Lung (tissue), 11 donors: ENCODE measurements at regions not wholly inside any gene's neighbourhood (a gene's known extent, or its start where the extent isn't known, plus 50 kb on each side); places are given as distances from the start of the nearest gene placed in this dataset.

ENCODE experiments used
- ATAC-seq: fragments of 200-7000 bp; cut with Tn5 transposase; one replicate; pipeline ENCODE4 v1.9.1; 2020; ENCODE audit warnings: moderate number of reproducible peaks; ENCODE audit not compliant: insufficient read depth, low FRiP score
- DNase-seq, 3 donors: peaks; one replicate each; pipeline ENCODE4 v3.0.0-alpha.2; 2013 to 2017
- H3K27ac ChIP-seq, 2 donors: one replicate each; pipeline ENCODE4 v1.5.1; 2013; ENCODE audit warnings: mild to moderate bottlenecking in 2 of 2, moderate library complexity in 2 of 2, control low read depth in 1 of 2, inconsistent platforms in 1 of 2, low read depth in 1 of 2, low read length in 1 of 2
- H3K27me3 ChIP-seq, 3 donors: one replicate each; pipeline ENCODE4 v1.5.1; 2013; ENCODE audit warnings: low read length in 2 of 3; ENCODE audit not compliant: control insufficient read depth in 3 of 3, insufficient read depth in 3 of 3
- H3K36me3 ChIP-seq, 4 donors: one replicate each; pipeline ENCODE4 v1.5.1; 2013; ENCODE audit warnings: low read length in 4 of 4, mild to moderate bottlenecking in 1 of 4, moderate library complexity in 1 of 4; ENCODE audit not compliant: control insufficient read depth in 4 of 4, insufficient read depth in 4 of 4
- H3K4me1 ChIP-seq, 5 donors: one replicate each; pipeline ENCODE4 v1.5.1; 2013; ENCODE audit warnings: low read length in 5 of 5, mild to moderate bottlenecking in 2 of 5, moderate library complexity in 1 of 5; ENCODE audit not compliant: control insufficient read depth in 5 of 5, insufficient read depth in 5 of 5
- H3K4me3 ChIP-seq: one replicate; pipeline ENCODE4 v1.5.1; 2013; ENCODE audit warnings: mild to moderate bottlenecking, control low read depth, moderate library complexity
- H3K9ac ChIP-seq, 2 donors: one replicate each; pipeline ENCODE4 v1.5.1; 2013; ENCODE audit warnings: low read length in 2 of 2, control low read depth in 1 of 2; ENCODE audit not compliant: insufficient read depth in 1 of 2
- H3K9me3 ChIP-seq, 4 donors: one replicate each; pipeline ENCODE4 v1.5.1; 2013; ENCODE audit warnings: low read length in 3 of 4, mild to moderate bottlenecking in 1 of 4, moderate library complexity in 1 of 4; ENCODE audit not compliant: control insufficient read depth in 4 of 4, insufficient read depth in 3 of 4
- WGBS, 2 donors: extraction: QIAGEN DNeasy Blood & Tissue Kit; methylation state at CpG; one replicate each; pipeline ENCODE4 v1.1.7; 2013; 5-methylcytosine and 5-hydroxymethylcytosine counted together
- TF ChIP-seq, protein P1 (sequence below): IDR thresholded peaks from 2 replicates; pipeline ENCODE4 v1.5.1; 2012; ENCODE audit warnings: mild to moderate bottlenecking; ENCODE audit errors: control extremely low read depth, extremely low read depth
- donor health status: control.
- donor health status: control.
- donor health status: Bipolar disorder and iron deficiency.
- donor health status: healthy.
- donor health status: DM: yes; HTN: yes; CAD: no.

DNA sequence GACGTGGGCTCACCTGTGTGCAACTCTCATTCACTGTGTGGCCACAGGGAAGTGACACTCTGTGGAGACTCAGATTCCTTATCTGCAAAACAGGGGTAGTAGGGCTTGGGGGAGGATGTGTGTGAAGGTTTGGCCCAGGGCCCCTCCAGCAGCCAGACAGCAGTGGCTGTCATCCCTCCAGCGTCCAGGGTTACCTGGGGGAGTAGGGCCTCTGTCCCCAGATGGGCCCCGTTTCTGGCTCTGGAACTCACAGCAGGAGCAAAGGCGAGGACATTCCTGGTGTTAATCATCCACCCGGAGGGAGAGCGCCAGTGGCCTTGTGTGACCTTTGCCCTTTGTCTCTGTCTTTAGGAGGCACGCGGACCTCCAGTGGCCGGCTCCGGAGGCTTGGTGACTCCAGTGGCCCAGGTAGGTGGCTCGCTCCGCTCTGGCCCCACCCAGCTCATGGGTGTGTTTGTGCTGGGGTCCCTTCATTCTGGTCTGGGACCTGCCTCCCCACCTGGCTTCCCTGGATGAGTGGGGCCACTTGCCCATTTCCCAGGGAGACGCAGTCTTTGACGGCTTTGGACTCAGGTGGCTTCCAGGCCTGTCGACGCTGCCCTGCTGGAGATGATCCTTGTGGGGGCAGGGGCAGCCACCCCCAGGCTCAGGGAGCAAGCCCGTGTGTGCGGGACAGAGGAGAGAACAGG, 166.2 kb downstream of the SEC14L1 start:
- Histone ChIP-seq H3K4me1 (peaks cover 0 to 20% (median 2%) of the 10 kb centered on the region in 5 donors), H3K27me3 (no peaks in the 10 kb centered on the region), H3K9me3 (no peaks in the 10 kb centered on the region), H3K36me3 (no peaks in the 10 kb centered on the region), H3K4me3 (no peak overlapping the region), H3K27ac (no peak overlapping the region), H3K9ac (no peak overlapping the region)
- WGBS, 2 donors, result 93 to 95% methylated on average over 18 of the region's 18 CpGs
- no peak for ATAC-seq
- DNase-seq, result no peak
- TF ChIP-seq, protein P1, sequence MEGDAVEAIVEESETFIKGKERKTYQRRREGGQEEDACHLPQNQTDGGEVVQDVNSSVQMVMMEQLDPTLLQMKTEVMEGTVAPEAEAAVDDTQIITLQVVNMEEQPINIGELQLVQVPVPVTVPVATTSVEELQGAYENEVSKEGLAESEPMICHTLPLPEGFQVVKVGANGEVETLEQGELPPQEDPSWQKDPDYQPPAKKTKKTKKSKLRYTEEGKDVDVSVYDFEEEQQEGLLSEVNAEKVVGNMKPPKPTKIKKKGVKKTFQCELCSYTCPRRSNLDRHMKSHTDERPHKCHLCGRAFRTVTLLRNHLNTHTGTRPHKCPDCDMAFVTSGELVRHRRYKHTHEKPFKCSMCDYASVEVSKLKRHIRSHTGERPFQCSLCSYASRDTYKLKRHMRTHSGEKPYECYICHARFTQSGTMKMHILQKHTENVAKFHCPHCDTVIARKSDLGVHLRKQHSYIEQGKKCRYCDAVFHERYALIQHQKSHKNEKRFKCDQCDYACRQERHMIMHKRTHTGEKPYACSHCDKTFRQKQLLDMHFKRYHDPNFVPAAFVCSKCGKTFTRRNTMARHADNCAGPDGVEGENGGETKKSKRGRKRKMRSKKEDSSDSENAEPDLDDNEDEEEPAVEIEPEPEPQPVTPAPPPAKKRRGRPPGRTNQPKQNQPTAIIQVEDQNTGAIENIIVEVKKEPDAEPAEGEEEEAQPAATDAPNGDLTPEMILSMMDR, result no peak

DNA sequence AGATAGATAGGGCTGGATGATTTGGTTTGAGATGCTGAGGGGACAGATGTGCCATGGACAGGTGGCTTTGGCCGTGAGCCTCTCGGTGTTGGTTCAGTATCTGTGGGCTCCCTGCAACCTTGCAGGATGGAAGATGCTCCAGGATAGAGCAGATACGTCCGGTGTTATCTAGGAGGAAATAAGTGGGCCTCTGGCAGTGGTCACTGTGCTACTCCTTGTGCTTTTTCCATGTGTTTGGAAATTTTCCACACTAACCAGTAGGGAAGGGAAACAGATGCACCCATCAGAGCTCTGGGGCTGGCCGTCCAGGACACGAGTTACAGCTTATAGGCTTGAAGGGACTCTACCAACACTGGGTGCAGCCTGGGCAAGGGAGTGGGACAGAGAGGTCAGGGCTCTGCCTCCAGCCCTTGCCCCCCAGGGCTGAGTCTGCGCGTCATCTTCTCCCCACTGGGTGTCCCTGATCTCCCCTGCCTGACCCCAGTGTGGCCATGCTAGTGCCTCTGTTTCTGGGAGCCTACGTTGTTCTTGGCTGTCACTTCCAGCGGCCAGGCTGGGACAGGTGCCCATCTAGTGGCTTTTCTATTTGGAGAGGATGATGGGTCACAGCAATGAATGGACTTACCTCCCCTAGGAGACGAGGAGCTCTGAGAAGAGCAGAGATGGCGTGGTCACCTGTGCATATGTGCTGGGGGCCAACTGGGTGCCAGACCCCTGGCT, 166.9 kb downstream of the SEC14L1 start:
- TF ChIP-seq, protein P1, result no peak
- no peak overlapping the region for H3K4me3 ChIP-seq
- ATAC-seq, result no peak
- WGBS, 2 donors, result 84 to 85% methylated on average over 12 of the region's 12 CpGs
- no peak overlapping the region for H3K27ac ChIP-seq
- H3K4me1 ChIP-seq, result peaks cover 0 to 23% (median 2%) of the 10 kb centered on the region in 5 donors
- H3K36me3 ChIP-seq, result no peaks in the 10 kb centered on the region
- H3K9ac ChIP-seq, result no peak overlapping the region
- no peaks in the 10 kb centered on the region for H3K27me3 ChIP-seq
- DNase-seq, result no peak
- no peaks in the 10 kb centered on the region for H3K9me3 ChIP-seq

DNA sequence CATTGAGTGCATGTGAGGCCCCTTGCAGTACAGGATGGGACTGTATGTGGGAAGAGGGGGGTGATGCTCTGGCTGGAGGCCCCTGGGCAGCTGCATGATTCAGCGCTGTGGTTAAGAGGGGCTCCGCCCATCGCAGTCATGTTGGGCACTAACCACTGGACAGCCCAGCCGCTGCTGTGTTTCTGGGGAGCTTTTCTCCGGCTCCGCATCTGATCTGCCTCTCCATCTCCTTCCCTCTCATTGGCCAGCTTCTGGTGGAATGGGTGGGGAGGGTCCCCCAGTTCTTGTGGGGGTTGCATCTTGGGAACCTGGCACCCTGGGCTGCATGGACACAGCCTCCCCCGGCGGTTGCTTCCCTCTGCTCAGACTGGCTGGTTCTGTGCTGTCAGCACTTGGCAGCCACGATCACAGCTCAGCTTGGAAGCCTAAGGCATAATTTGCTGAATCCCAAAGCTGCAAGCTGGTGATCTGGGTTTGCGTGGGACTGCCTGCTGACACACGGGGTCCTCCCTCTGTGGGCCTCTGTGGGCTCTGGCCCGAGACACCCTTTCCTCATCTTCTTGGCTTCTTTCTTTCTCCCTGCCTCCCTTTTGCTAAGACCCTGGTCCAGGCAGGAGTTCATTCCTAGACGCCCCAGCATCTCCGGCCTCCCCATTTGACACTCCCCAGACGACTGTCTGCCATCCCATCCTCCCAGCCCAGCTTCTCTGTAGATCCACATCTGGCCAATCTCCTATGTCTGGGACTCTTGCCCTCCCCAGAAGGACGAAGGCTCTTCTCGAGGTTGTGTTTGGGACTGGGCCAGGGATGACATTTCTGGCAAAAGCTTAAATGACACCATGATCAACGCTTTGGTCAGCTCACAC, 168.3 kb downstream of the SEC14L1 start:
- DNase-seq, result peak; percentile 40 to 68 (median 41)
- peak; percentile 80 for ATAC-seq
- no peaks in the 10 kb centered on the region for H3K27me3 ChIP-seq
- WGBS, 2 donors, result 74 to 79% methylated on average over 18 of the region's 18 CpGs
- no peaks in the 10 kb centered on the region for H3K36me3 ChIP-seq
- H3K4me1 ChIP-seq, result peaks cover 0 to 37% (median 11%) of the 10 kb centered on the region in 5 donors
- no peak overlapping the region for H3K9ac ChIP-seq
- no peak overlapping the region for H3K4me3 ChIP-seq
- TF ChIP-seq, protein P1, result no peak
- no peaks in the 10 kb centered on the region for H3K9me3 ChIP-seq
- no peak overlapping the region for H3K27ac ChIP-seq
